ENCODE measurements at regions not wholly inside any gene's neighbourhood (a gene's known extent, or its start where the extent isn't known, plus 50 kb on each side); places are given as distances from the start of the nearest gene placed in this dataset.

DNA sequence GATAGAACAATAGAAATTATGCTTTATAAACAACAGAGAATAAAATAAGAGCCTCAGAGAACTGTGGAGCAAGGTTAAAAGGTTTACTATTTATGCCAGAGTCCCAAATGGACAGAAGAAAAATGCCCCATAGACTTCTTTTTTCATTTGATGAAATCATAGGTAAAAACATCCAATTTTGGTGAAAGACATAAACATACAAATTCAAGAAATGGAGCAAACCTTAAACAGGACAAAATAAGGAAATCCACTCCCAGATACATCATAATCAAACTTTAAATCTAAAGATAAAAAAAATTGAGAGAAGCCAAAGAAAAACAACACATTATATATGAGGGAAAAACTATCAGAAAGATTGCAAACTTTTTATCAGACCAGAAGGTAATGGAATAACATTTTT is 182.8 kb downstream of the GADD45G start:
- intact Hi-C loops (cut with DNase I), result no loop called here
- TF ChIP-seq, protein P1, sequence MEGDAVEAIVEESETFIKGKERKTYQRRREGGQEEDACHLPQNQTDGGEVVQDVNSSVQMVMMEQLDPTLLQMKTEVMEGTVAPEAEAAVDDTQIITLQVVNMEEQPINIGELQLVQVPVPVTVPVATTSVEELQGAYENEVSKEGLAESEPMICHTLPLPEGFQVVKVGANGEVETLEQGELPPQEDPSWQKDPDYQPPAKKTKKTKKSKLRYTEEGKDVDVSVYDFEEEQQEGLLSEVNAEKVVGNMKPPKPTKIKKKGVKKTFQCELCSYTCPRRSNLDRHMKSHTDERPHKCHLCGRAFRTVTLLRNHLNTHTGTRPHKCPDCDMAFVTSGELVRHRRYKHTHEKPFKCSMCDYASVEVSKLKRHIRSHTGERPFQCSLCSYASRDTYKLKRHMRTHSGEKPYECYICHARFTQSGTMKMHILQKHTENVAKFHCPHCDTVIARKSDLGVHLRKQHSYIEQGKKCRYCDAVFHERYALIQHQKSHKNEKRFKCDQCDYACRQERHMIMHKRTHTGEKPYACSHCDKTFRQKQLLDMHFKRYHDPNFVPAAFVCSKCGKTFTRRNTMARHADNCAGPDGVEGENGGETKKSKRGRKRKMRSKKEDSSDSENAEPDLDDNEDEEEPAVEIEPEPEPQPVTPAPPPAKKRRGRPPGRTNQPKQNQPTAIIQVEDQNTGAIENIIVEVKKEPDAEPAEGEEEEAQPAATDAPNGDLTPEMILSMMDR (IDR thresholded peaks at IDR 0.05), result no peak
- no peak for ATAC-seq
- peaks cover 0 to 9% (median 0%) of the 10 kb centered on the region in 7 donors for H3K27me3 ChIP-seq
- H3K4me3 ChIP-seq, result no peak overlapping the region
- peaks cover 0 to 5% (median 0%) of the 10 kb centered on the region in 11 donors for H3K9me3 ChIP-seq
- H3K4me1 ChIP-seq, result peaks cover 0 to 11% (median 0%) of the 10 kb centered on the region in 9 donors
- no peak for DNase-seq
- H3K27ac ChIP-seq, result no peak overlapping the region
- no peaks in the 10 kb centered on the region for H3K36me3 ChIP-seq

- no peaks in the 10 kb centered on the region for H3K36me3 ChIP-seq
- peaks cover 0 to 7% (median 0%) of the 10 kb centered on the region in 7 donors for H3K27me3 ChIP-seq
- intact Hi-C loops (cut with DNase I), result no loop called here
- peaks cover 0 to 11% (median 0%) of the 10 kb centered on the region in 9 donors for H3K4me1 ChIP-seq
- no peak overlapping the region for H3K27ac ChIP-seq
- peaks cover 0 to 5% (median 0%) of the 10 kb centered on the region in 11 donors for H3K9me3 ChIP-seq
- TF ChIP-seq, protein P1 (IDR thresholded peaks at IDR 0.05), result no peak
- H3K4me3 ChIP-seq, result no peak overlapping the region
- ATAC-seq (no peak), DNase-seq (no peak)
Measured at GRCh38 chr9:89788434-89788833, 183.6 kb downstream of the GADD45G start.

- DNase-seq, result no peak
Measured at GRCh38 chr9:89789922-89790510, 185.2 kb downstream of the GADD45G start.

GRCh38 chr9:89790542-89791109 is 185.8 kb downstream of the GADD45G start:
- intact Hi-C loops (cut with DNase I), result loop anchor here in 1 of 10 donors (10.0 kb wide), 1 partner anchor 124 kb away; no protein-coding TSS in a partner anchor
- TF ChIP-seq, protein P1 (IDR thresholded peaks at IDR 0.05), result no peak

More at GRCh38 chr9:89789922-89790510, 185.2 kb downstream of the GADD45G start:
- no peak for ATAC-seq
- H3K4me1 ChIP-seq, result peaks cover 0 to 11% (median 0%) of the 10 kb centered on the region in 9 donors
- peaks cover 0 to 5% (median 0%) of the 10 kb centered on the region in 11 donors for H3K9me3 ChIP-seq
- TF ChIP-seq, protein P1 (IDR thresholded peaks at IDR 0.05), result no peak
- intact Hi-C loops (cut with DNase I), result loop anchor here in 1 of 10 donors (10.0 kb wide), 1 partner anchor 125 kb away; no protein-coding TSS in a partner anchor
- H3K27me3 ChIP-seq, result no peaks in the 10 kb centered on the region
- no peaks in the 10 kb centered on the region for H3K36me3 ChIP-seq
- 96 to 97% methylated on average over 8 of the region's 8 CpGs for WGBS, 2 donors
- no peak overlapping the region for H3K4me3 ChIP-seq
- no peak overlapping the region for H3K27ac ChIP-seq

More at GRCh38 chr9:89790542-89791109, 185.8 kb downstream of the GADD45G start:
- no peaks in the 10 kb centered on the region for H3K36me3 ChIP-seq
- DNase-seq (no peak), ATAC-seq (no peak)
- WGBS, 2 donors, result 88 to 97% methylated on average over 2 of the region's 2 CpGs
- no peak overlapping the region for H3K27ac ChIP-seq
- peaks cover 0 to 5% (median 0%) of the 10 kb centered on the region in 11 donors for H3K9me3 ChIP-seq
- no peak overlapping the region for H3K4me3 ChIP-seq
- H3K27me3 ChIP-seq, result no peaks in the 10 kb centered on the region
- peaks cover 0 to 11% (median 0%) of the 10 kb centered on the region in 9 donors for H3K4me1 ChIP-seq
